Choroid plexus epithelial cell (primary cell): ENCODE measurements at regions not wholly inside any gene's neighbourhood (a gene's known extent, or its start where the extent isn't known, plus 50 kb on each side); places are given as distances from the start of the nearest gene placed in this dataset.

Source experiments
- DNase-seq: peaks from one replicate; pipeline ENCODE4 v3.0.0-alpha.2; 2010; ENCODE audit warnings: low read depth
- H3K4me3 ChIP-seq: 2 replicates; pipeline ENCODE4 v1.5.1; 2011; ENCODE audit warnings: low read depth, mild to moderate bottlenecking, control low read depth, low read length, moderate library complexity
- TF ChIP-seq, protein P1 (sequence below): conservative IDR thresholded peaks from 2 replicates; pipeline ENCODE4 v1.5.1; 2011; ENCODE audit warnings: low read depth, mild to moderate bottlenecking, control low read depth, inconsistent platforms, low read length, moderate library complexity

DNA sequence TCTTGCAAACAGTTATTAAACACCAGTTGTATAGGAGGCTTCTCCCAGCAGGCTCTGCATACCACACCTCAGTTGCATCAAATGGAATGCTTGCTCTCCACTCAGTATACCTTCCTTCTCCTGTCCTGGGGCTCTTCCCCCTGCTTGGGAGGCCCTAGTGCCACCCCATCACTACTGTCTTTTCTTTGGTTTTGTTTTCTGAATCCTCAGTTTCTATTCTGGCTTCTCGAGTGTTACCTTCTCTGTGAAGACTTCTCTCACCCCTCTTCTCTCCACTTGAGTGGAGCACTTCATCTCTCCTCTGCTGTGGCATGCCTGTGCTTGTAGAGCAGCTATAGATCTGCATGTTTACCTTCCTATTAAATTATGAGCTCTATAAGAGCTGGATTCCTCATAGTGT, 75.7 kb upstream of the TPRG1 start:
- DNase-seq: no peak
- TF ChIP-seq, protein P1, sequence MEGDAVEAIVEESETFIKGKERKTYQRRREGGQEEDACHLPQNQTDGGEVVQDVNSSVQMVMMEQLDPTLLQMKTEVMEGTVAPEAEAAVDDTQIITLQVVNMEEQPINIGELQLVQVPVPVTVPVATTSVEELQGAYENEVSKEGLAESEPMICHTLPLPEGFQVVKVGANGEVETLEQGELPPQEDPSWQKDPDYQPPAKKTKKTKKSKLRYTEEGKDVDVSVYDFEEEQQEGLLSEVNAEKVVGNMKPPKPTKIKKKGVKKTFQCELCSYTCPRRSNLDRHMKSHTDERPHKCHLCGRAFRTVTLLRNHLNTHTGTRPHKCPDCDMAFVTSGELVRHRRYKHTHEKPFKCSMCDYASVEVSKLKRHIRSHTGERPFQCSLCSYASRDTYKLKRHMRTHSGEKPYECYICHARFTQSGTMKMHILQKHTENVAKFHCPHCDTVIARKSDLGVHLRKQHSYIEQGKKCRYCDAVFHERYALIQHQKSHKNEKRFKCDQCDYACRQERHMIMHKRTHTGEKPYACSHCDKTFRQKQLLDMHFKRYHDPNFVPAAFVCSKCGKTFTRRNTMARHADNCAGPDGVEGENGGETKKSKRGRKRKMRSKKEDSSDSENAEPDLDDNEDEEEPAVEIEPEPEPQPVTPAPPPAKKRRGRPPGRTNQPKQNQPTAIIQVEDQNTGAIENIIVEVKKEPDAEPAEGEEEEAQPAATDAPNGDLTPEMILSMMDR: no peak
- no peak overlapping the region for H3K4me3 ChIP-seq

DNA sequence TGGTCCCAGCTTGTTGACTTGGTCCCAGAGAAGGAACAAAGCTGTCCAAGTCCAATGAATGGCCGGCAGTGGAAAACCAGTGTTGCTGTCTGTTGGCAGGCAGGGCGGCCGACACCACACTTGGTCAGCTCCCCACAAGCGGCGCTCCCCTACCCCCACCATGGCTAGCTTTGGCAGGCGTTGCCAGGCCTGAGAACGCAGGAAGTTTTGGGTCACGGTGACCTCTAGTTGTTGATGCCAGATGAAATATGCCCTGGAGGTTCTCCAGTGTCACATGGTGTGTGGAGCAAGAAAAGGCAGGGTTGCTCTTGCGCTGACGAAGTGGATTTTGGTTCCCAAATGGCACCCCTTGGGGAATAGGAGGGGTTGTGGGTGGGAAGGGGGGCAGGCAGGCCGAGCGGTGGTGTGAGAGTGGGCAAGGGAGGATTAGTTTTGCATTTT, 72.7 kb upstream of the TPRG1 start:
- no peak for DNase-seq
- TF ChIP-seq, protein P1: no peak

DNA sequence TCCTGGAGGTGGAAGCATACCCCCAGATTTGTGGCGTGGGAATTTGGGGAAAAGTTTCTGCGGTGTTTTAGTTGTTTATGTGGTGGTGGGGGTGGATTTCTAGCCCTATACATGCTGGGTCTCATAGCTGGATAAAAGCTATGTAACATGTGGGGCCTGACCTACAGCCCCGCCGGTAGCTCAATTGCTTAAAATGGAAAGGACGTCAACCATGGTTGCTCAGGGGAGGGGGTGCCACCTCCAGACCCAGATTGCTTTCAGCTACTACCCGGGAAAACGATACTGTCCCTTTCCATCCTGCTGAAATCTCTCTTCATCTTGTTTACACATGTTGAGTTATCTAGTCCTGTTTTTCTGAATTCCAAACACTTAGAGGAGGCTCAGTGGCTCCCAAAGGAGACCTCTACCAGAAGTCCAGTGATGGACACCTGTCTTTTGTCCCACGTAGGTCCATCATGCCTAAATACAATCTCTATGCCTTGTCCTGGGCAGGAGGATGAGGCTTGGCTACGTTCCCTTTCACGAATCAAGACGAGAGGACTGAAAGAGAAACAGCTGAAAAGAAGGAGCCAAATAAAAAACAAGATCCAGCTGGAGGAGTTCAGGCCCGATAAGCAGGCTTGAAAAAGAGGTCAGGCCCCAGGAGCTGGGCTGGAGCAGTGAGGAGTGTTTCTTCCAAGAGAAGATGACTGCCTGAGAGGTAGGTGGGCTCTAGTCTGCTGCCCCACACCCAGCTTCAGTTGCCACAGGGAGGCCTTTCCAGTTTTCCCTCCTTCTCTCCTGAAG, 72.1 kb upstream of the TPRG1 start:
- H3K4me3 ChIP-seq: no peak overlapping the region
- TF ChIP-seq, protein P1: no peak
- no peak for DNase-seq

More for the DNA sequence above, 72.7 kb upstream of the TPRG1 start:
- no peak overlapping the region for H3K4me3 ChIP-seq

DNA sequence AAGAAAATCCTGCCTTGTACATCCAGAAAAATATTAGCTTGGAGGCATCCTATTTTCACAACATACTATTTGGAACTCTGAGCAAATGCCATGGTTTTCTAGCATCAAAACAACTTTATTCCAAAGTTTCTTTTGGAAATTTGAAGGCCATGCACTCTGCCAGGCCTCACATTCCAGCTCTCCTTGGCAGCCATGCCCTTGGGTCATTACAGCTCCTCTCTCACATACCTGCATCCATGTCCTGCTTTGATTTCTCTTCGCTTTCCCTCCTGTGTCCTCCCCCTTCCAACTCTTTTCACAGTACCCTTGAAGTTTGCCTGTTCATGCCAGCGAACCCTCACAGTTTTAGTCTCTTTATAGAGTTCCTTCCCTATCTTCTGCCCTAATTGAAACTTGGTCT, 70.9 kb upstream of the TPRG1 start:
- no peak for DNase-seq
- TF ChIP-seq, protein P1: no peak
- no peak overlapping the region for H3K4me3 ChIP-seq

DNA sequence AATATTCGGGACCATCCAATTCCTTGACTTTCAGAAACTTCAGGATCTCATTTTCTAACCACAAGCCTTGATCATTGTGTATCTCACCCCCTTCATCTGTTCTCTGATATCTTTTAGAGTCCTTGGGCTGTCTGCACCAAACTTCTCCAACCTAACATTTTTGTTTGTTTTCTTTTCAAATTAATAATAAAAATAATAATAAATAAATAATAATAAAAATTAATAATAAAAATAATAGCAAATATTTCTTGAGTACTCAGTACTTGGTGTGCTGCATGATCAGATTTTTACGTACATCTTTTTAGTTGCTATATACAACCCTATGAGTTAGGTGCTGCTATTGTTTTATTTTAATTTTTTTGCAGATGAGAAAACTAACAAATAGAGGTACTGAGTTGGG, 70.2 kb upstream of the TPRG1 start:
- no peak for DNase-seq
- no peak overlapping the region for H3K4me3 ChIP-seq
- TF ChIP-seq, protein P1: no peak

DNA sequence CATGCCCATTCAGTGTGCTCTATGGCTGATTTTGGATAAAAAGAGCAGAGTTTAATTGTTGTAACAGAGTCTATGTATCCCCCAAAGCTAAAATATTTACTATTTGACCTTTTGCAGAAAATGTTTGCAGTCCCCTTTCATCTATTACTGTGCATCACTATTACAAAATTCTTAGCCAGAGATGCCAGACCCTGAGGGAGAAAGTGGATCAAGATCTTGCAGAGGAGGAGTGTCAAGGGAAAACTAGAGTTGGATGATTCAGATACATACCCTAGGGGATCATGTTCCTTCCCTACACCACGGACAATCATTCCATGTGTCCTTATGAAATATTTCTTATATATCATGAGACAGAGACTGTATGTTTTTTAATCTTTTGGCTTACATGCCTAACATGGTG, 68.6 kb upstream of the TPRG1 start:
- H3K4me3 ChIP-seq: no peak overlapping the region
- DNase-seq: no peak
- TF ChIP-seq, protein P1: no peak

DNA sequence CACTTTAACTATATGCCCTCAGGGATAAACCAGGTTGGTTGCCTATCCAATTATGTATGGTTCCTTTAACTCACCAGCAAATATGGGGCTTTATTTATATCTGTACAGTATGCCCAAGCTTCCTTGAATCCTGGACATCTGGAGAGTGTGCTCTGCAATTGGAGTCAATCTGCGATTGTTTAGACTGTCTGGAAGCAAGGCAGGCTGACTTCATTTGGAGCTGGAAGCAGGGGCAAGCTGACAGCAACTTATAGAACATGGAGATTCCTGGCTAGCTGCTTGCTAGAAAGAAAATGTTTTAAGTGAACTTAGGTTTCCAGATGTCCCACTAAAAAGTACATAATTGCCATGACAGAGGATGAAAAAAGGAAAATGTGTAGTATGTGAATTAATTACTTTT, 63.7 kb upstream of the TPRG1 start:
- TF ChIP-seq, protein P1: no peak
- H3K4me3 ChIP-seq: no peak overlapping the region
- no peak for DNase-seq
